ENCODE measurements at regions not wholly inside any gene's neighbourhood (a gene's known extent, or its start where the extent isn't known, plus 50 kb on each side); places are given as distances from the start of the nearest gene placed in this dataset.

GRCh38 chr10:118239236-118239630, 102.9 kb downstream of the FAM204A start:
- TF ChIP-seq, protein P1, sequence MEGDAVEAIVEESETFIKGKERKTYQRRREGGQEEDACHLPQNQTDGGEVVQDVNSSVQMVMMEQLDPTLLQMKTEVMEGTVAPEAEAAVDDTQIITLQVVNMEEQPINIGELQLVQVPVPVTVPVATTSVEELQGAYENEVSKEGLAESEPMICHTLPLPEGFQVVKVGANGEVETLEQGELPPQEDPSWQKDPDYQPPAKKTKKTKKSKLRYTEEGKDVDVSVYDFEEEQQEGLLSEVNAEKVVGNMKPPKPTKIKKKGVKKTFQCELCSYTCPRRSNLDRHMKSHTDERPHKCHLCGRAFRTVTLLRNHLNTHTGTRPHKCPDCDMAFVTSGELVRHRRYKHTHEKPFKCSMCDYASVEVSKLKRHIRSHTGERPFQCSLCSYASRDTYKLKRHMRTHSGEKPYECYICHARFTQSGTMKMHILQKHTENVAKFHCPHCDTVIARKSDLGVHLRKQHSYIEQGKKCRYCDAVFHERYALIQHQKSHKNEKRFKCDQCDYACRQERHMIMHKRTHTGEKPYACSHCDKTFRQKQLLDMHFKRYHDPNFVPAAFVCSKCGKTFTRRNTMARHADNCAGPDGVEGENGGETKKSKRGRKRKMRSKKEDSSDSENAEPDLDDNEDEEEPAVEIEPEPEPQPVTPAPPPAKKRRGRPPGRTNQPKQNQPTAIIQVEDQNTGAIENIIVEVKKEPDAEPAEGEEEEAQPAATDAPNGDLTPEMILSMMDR (conservative IDR thresholded peaks at IDR 0.05) = no peak
- TF ChIP-seq ZFX (IDR thresholded peaks at IDR 0.05) = no peak
